ENCODE measurements at regions not wholly inside any gene's neighbourhood (a gene's known extent, or its start where the extent isn't known, plus 50 kb on each side); places are given as distances from the start of the nearest gene placed in this dataset.
A peak's percentile ranks its signal among the peaks of the same experiment; 100 is the strongest.
"Not testable (repeated sequence)": the region's sequence is repeated elsewhere in the genome, so short reads cannot be mapped to it uniquely, and the experiment has no call there.

DNA sequence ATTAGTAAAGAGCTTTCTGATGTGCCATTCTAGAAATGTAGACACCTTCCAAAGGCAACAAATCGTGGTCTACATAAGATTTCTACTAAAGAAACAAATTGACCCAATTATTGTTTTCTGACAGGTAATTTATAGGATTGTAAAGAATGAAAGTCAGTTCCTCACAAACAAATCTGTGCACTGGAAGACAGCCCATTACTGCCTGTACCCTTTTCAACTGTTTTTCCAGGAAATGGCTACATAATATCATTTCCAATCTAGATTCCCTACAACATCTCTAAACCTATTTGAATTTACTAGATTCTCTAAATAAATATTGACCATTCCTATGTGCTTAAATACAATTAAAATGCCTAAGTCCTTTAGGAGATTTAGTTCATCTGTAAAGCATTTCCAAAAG, 939.1 kb downstream of the FSCB start:
- DNase-seq, result no peak

DNA sequence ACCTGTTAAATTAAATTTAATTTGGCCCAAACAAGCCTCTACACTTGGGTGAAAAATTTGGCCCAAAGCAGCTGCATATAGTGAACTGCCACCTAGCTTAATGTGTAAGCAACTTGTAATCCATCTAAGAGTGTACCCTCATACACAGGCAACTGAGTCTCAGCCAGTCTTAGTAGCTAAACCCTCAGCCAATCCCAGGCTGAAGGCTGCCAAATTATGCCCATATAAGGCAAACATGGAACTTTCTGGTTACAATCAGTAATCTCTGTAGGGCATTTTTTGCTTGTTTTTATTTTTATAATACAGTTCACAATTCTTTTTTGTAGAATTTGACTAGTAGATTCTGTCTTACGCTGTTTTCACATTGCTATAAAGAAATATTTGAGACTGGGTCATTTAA, 958.7 kb downstream of the FSCB start:
- no peak for DNase-seq

DNA sequence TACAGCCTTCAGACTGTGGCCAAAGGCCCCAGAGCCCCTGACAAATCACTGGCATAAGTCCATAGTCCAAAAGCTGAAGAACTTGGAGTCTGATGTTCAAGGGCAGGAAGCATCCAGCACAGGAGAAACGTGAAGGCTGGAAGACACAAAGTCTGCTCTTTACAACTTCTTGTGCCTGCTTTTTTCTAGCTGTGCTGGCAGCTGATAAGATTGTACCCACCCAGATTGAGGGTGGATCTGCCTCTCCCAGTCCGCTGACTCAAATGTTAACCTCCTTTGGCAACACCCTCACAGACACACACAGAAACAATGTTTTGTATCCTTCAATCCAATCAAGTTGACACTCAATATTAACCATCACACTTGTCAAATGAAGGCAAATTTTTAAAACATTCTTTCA, 959.5 kb downstream of the FSCB start:
- not testable (repeated sequence) for DNase-seq

DNA sequence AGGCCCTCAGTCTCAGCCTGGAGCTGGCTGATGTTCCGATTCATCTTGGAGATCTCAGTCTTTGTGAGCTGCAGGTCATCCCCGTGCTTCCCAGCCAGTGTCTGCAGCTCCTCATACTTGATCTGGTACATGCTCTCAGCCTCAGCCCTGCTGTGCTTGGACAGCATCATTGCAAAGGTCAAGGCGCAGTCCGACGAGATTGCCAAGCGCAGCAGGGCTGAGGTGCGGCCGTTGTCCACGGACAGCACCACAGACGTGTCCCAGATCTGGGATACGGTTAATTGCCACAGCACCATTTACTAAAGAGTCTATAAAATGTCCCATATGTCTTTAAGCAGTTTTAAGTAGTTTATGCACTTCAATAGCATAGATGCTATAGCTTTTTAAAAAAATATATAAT, 965.7 kb downstream of the FSCB start:
- DNase-seq, result no peak

DNA sequence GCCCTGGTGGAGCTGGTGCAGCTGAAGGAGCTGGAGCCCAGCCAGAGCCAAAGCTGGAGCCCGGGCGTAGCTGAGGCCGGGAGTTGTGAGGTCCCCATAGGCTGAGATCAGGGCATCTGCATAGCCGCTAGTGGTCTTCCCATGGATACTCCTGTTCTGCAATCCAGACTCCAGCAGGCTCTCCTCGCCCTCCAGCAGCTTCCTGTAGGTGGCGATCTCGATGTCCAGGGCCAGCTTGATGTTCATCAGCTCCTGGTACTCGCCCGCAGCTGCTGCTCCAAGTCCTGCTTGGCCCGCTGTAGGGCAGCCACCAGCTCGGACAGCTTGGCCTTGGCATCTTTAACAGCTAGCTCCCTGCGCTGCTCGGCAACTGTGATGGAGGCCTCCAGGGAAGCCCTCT, 966.1 kb downstream of the FSCB start:
- no peak for DNase-seq

DNA sequence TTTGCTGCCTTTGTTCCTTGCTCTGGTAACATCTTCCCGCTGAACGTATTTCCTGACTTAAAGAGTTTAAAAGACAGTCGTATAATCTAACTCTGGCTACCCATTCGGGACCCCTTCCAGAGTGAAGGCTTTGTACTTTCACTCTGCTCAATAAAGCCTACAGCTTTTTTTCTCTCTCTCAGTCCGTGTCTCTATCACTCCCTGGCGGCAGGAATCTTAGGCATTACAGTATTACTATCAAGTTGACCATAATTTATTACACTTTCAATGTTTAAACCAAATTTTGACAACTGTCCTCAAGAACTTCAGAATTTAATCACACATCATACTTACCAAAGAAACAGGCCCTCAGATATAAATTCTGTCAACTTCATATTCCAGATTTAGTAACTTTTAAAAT, 967.9 kb downstream of the FSCB start:
- DNase-seq, result peak; percentile 35

DNA sequence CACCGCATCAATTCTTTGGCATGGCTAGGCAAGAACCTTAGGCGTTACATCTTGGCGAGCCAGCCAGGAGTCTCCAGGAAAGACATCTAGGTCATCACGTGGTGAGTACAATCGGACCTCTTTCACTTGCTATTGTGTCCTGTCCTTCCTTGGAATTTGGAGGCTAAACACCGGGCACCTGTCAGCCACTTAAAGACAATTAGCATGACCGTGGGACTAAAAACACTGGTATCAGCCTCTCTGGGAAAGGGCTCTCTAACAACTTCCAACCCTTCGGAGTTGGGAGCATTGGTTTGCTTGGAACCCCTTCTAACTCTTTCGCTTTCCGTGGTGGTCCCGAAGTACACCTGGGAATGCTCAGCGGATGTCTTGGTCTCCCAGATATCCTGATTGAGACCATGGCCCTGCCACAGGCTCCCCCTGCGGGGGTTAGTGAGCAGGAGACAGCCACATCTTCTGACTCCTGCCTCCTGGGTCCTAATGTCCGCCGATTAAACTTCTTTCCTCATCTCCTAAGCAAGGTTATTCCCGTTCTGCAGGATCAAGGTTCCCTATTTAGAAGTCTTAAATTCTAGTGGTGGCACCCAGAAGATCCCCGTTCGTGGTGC, 971.7 kb downstream of the FSCB start:
- DNase-seq, result no peak

DNA sequence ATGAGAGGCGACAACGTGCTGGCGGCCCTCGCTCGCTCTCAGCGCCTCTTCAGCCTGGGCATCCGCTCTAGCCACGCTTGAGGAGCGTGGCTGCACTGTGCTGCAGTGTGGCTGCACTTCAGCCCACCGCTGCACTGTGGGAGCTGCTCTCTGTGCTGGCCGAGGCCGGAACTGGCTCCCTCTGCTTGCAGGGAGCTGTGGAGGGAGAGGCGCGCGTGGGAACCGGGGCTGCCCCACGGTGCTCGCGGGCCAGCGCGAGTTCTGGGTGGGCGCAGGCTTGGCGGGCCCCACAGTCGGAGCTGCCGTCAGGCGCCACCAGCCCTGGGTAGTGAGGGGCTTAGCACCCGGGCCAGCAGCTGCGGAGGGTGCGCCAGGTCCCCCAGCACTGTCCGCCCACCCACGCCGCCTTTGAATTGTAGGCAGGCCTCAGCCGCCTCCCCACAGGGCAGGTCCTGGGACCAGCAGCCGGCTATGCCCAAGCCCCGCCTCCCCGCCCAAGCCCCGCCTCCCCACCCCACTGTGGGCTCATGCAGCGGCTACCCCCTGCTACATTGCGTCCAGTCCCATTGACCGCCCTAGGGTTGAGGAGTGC, 974.2 kb downstream of the FSCB start:
- DNase-seq, result no peak

DNA sequence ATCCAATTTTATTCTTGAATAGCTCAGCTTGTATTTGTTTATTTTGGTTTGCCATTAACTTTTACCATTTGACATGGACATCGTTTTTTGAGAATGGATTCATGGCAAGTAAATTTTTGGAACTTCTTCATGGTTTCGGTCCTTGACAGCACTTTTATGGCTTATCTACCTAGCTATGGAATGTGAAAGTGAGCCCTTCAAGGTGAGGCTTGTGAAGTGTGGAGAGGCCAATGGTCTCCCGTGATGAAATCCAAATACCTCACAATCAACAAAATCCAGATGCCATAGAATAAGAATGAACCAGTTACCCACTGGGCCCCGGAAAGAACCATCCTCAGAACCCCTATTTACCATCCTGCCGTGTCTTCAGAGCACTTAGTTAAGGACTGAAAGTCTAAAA, 978.8 kb downstream of the FSCB start:
- no peak for DNase-seq

DNA sequence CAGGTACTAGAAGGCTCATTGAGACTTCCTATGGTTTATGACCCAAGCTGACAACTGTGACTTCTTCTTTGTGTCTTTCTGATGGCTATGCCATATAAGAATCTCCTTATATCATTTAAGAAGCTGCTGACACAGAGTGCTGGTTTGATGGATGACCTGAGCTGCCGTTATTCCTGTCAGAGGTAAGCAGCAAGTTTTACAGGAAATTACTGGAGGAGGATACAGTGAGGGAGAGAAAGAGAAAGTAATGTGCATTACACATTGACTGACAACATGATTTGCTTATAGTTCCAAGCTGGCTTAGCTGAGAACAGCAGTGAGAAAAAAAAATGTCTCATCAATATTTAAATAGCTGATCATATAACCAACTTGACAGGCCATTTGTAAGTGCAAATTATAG, 981.4 kb downstream of the FSCB start:
- DNase-seq, result no peak

DNA sequence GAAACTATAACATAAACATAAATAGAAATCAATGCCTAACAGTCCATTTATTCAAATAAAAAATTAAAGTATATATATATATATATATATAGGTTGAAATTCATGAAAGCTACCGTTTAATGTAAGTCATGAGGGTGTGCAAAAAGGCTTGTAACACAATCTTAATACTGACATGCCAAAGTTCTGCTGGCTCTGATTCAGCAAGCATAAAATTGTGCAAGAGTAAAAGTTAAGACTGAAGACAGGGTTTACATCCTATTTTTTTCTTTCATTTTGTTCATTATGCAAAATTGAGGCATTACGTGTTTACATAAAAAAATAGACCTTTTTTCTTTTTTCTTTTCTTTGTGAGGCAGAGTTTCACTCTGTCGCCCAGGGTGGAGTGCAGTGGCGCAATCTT, 984.2 kb downstream of the FSCB start:
- no peak for DNase-seq

DNA sequence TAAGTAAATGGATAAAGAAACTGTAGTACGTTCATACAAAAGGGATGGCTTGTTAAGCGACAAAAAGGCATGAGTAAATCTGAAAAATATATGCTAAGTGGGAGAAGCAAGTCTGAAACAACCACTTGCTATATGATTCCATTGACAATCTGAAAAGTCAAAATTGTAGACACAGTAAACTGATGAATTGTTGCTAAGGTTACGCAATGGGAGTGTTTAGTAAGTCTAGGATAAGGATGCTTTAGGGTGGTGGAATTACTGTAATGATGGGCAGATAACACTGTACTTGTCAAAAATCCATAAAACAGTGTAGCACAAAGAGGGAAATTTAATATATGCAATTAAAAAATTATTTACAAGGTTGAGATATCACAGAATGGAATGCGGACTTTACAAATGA, 984.9 kb downstream of the FSCB start:
- DNase-seq, result no peak

DNA sequence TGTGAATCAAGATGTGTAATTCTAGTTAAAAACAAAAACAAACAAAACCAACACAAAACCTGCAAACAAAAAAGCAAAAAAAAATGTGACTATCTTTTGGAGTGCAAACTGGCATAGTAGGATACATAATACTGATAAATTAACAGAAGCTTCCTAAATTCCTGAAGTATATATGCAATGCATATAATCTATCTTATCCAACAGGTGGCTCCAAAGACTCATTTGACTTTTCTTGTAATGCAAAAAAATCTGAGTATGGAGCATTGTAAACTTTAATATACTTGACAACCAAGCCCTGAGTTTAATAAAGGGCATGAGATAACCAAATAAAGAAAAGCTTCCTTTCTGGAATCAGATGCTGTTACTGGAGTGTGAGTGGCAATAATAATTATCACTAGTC, 1003.6 kb downstream of the FSCB start:
- peak; percentile 14 for DNase-seq

DNA sequence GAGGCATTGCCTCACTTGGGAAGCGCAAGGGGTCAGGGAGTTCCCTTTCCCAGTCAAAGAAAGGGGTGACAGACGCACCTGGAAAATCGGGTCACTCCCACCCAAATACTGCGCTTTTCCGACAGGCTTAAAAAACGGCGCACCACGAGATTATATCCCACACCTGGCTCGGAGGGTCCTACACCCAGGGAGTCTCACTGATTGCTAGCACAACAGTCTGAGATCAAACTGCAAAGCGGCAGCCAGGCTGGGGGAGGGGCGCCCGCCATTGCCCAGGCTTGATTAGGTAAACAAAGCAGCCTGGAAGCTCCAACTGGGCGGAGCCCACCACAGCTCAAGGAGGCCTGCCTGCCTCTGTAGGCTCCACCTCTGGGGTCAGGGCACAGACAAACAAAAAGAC, 1014.7 kb downstream of the FSCB start:
- not testable (repeated sequence) for DNase-seq

DNA sequence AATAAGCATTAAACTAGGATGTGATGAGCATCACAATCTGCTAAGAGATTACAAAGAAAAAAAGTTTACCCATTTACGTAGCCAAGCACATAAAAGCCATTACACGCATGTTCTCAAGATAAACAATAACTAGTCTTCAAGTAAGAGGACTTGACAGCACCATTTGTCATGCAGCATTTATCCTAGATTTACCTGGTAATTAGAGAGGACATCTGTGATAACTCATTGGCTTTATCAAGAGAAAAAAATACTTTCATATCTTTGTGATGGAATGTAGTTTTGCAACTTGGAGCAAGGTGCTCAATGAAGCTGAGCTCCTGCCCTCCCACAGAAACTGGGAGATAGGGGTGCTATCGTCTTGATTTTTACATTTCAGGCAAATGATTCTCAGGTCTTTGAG, 1023.7 kb downstream of the FSCB start:
- no peak for DNase-seq

DNA sequence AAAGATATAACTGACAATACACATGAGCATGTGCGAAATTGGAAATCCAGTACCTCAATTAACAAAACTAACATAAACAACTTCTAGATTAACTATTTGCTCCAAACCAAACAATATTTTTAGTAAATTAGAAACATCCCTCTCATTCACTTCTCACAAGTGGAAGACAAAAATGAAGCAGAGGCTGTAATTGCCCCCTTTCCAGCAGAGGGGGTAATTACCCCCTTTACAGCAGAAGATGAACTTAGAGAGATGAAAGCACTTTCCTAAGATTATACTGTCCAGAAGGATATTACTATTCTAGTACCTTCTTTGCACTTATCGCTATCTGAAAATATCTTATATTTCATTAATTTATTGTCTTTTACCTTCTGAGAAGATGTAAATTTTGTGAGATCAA, 1025.2 kb downstream of the FSCB start:
- DNase-seq, result no peak

DNA sequence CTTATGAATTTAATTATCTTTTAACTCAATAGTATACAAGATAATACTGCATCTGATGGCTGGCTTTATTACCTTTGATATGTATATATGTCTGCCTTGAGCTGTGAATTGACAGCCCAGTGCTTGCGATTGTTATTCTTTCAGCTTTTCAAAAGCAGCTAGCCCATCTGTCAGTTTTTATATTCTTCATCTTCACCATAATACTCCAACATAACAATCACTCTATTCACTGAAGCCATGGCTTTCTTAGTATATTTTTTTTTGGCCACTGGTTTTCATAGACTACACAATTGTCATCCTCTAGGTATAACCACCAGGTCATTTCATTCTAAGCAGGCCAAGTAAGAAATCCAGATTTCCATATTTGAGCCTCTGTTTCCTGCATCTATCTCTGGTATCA, 1026.1 kb downstream of the FSCB start:
- no peak for DNase-seq

DNA sequence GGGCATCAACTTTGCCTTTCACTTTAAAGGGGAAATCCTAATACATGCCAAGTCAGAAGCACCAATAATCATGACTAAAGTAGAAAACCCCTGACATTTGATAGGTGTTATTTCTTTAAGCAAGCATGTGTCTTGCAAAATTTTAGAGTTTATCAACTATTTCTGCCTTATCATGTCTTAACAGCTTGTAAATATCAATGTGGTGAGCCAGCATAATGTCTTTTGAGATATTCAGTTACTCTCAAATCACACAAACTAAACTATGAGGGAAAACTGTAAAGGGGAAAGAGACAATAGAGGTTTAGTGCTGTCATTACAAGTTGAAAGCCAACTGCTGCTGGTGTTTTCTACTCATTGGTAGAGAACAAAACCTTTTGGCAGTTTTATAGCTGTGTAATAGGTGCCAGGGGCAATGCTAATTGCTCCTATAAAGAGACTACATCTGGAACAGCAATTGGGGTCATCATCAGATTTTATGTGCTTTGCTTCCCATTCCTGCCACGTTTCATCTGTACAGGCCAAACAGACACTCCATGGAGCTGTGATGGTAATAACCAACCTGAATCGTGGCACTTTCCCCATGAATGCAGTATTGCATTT, 1027.4 kb downstream of the FSCB start:
- no peak for DNase-seq

DNA sequence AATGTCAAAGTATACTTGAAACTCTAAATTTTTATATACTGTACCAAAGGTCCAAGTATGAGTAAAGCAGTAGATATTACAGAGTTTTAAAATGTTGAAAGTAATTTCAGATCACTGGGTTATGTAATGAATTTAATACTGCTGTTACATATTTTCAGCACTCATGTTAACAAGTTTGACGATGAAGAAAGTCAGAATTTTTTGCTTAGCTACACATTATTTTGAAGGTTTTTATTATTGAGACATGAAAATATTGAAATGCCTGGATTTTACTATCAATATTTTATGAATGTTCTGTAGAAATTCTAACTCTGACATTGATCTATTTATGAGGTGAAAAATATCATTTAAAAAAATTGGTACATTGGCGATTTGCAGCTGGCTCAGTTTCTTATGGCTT, 1030.3 kb downstream of the FSCB start:
- DNase-seq, result no peak

DNA sequence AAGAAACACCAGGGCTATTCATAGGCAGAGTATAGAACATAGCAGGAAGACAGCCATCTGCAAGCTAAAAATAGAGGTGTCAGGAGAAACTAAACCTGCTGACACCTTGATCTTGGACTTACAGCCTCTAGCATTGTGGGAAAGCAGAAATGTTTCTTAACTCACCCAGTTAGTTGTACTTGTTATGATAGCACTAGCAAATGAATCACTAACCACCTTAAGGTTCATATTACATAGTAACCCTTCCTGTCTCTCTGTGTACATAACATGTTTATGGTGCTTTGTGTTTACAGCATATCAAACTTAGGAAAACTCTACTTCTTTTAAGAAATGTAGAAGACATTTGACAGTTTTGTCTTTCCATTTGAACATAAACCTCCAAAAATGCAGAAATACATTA, 1031.3 kb downstream of the FSCB start:
- no peak for DNase-seq

DNA sequence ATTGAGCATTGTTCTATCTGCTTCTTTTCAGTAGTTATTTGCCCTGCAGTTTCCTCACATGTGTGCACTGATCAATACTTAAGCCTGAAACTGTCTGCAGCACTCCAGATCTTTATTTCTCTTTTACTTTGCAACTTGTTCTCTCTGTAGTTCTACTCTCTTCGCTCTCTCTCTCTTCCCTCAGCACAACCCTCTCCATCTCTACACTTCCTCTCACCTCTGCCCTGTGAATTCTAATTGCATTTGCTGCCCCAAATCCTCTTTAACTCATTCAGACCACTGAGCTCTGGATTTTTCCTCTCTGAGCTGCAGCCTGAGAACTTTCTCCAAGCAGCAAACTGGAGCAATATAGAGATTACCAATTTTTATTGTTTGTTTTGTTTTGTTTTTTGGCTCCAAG, 1035.5 kb downstream of the FSCB start:
- no peak for DNase-seq

DNA sequence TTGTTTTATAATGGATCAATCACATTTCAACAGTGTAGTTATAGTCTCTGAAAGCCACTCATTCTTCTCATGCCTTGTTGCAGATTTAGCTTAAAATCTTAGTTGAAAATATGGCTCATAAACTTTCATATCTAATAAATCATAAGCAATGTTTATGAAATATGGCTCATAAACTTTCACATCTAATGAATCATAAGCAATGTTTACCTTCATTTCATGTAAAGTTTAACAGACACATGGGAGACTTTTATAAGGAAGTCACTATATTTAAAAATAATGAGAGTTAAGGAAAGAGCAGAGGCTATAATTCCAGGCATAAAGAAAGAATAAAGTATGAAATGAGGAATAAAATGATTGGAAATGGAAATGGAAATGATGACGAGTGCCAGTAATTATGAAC, 1042.1 kb downstream of the FSCB start:
- DNase-seq, result no peak

DNA sequence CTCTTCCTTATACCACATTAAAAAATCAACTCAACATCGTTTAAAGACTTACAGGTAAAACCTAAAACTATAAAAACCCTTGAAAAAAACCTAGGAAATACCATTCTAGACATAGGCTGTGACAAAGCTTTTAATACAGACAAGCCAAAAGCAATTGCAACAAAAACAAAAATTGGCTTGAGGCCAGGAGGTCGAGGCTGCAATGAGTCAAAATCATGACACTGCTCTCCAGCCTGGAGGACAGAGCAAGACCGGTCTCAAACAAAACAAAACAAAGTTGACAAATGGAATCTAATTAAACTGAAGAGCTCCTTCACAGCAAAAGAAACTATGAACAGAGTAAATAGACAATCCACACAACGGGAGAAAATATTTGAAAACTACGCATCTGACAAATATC, 1057.8 kb downstream of the FSCB start:
- DNase-seq, result no peak

DNA sequence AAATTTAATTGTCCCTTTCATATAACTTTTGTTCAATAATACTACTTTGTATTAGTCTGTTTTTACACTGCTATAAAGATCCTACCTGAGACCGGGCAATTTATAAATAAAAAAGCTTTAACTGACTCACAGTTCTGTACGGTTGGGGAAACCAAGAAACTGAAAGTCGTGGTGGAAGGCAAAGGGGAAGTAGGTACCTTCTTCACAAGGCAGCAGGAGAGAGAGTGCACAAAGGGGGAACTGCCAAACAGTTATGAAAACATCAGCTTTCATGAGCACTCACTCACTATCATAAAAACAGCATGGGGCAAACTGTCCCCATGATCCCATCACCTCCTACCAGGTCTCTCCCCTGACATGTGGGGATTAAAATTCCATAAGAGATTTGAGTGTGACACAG, 1069.0 kb downstream of the FSCB start:
- no peak for DNase-seq
